ENCODE measurements at regions not wholly inside any gene's neighbourhood (a gene's known extent, or its start where the extent isn't known, plus 50 kb on each side); places are given as distances from the start of the nearest gene placed in this dataset.

- TF ChIP-seq CTCF (conservative IDR thresholded peaks at IDR 0.05; ENCODE audit: low read length) (no peak), EZH2phosphoT487 (IDR thresholded peaks at IDR 0.05; ENCODE audit: borderline replicate concordance, low read depth, low read length) (no peak)
These were observed 654.0 kb downstream of the COL12A1 start for GRCh38 chr6:74551896-74552295.
